ENCODE measurements at regions not wholly inside any gene's neighbourhood (a gene's known extent, or its start where the extent isn't known, plus 50 kb on each side); places are given as distances from the start of the nearest gene placed in this dataset.

- DNase-seq (ENCODE audit: low read depth in 3 of 3), result no peak
Observed at GRCh38 chr9:106655966-106656365, 207.0 kb upstream of the ZNF462 start.

DNA sequence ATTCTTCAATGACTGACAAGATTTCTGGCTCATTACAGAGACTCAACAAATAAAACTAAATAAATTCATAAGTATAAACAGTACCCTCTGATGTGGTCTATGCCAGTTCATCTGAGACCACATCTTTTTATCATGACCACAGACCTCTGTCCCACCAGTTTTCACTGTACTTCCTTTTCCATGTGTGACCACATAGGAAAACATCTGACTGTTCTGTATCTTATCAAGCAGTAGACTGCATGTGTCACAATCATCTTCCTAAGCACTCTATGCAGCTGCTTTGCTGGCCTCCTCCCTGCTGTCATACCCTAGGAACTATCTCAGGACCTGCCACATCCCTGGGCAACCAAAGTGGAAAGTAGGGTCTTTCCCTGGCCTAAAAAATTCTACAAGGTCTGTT, 205.0 kb upstream of the ZNF462 start:
- no peak for DNase-seq (ENCODE audit: low read depth in 3 of 3)

GRCh38 chr9:106668534-106668933, 194.4 kb upstream of the ZNF462 start:
- no peak for DNase-seq (ENCODE audit: low read depth in 3 of 3)

DNA sequence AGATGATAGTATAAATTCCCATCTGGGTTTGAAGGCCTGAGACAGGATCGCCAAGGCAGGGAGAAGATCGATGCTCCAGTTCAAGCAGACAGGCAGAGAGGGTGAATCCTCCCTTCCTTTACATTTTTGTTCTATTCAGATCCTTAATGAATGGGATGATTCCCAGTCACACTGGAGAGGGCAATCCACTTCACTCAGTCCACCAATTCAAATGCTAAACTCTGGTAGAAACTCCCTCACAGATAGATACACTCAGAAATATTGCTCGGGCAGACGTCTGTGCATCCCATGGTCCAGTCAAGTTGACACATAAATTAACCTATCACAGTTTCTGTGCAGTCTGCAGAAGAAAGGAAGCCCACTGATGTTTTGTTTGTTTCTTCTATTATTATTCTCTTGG, 193.1 kb upstream of the ZNF462 start:
- no peak for DNase-seq (ENCODE audit: low read depth in 3 of 3)

DNA sequence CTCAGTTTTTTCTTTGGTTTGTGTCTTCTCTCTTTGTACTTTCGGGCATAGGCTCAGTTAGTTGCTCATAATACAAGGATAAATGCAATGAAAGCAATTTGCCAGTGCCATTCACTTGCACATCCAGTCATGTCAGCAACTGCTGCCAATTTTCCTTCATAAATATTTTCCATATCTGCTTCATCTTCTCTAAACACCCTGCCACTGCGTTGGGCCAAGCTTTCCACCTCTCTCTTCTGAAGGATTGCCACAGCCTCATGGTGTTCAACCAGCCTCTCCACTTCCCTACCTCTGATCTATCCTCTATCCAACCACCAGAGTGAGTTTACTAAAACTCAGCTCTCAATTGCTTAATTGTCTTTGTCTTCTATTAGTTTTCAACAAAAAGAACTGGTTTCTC, 192.5 kb upstream of the ZNF462 start:
- no peak for DNase-seq (ENCODE audit: low read depth in 3 of 3)

DNA sequence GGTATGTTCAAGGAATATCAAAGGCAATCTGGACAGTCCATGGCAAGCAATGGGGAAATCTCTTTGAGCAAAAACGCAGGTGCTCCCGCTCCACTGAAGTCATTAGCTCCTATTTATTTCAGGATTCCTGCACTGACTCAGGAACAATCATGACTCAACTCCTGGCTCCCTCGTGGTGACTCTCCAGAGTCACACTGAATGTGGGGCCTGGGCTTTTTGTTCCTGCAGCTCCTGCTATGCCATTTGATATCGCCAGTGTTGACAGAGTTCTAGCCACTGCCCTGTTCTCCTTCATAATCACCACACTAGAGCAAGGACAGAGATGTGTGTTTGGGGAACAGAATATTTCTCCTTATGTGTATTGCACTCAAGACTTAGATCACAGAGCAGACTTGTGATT, 187.2 kb upstream of the ZNF462 start:
- DNase-seq (ENCODE audit: low read depth in 3 of 3), result no peak

- no peak for DNase-seq (ENCODE audit: low read depth in 3 of 3)
Observed at GRCh38 chr9:106677374-106677773, 185.6 kb upstream of the ZNF462 start.

GRCh38 chr9:106677830-106678229, 185.1 kb upstream of the ZNF462 start:
- DNase-seq (ENCODE audit: low read depth in 3 of 3), result no peak

DNA sequence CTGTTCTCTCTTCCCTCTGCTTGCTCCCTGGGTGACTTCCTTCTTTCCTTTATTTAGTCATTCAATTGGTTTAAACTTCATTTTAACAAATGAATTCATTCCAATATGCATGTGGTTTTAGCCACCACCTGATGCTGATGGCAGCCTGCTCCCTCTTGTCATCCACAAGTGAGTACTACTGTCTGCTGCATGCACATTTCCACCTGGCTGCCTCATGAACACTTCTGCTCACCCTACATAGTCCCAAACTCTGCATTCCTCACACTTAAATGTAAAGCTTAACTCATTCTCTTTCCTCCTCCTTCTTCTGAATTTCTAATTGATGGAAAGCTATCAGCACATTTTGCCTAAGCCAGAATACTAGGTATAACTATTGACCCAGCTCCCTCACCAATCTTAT, 184.7 kb upstream of the ZNF462 start:
- DNase-seq (ENCODE audit: low read depth in 3 of 3), result no peak

DNA sequence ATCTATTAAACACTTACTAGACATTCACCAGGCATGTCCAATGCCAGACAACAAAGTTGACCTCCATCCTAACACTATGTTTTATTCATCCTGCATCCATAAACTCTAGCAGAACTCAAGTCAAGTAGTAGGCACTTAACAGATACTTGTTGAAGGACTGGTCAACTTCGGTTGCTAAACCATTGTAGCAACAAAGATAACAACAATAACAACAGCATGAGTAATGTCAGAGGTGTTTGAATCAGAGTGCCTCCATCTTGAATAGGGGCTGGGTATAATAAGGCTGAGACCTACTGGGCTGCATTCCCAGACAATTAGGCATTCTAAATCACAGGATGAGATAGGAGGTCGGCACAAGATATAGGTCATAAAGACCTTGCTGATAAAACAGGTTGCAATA, 180.5 kb upstream of the ZNF462 start:
- DNase-seq (ENCODE audit: low read depth in 3 of 3), result no peak

- DNase-seq (ENCODE audit: low read depth in 3 of 3), result no peak
Observed at GRCh38 chr9:106683454-106683853, 179.5 kb upstream of the ZNF462 start.

DNA sequence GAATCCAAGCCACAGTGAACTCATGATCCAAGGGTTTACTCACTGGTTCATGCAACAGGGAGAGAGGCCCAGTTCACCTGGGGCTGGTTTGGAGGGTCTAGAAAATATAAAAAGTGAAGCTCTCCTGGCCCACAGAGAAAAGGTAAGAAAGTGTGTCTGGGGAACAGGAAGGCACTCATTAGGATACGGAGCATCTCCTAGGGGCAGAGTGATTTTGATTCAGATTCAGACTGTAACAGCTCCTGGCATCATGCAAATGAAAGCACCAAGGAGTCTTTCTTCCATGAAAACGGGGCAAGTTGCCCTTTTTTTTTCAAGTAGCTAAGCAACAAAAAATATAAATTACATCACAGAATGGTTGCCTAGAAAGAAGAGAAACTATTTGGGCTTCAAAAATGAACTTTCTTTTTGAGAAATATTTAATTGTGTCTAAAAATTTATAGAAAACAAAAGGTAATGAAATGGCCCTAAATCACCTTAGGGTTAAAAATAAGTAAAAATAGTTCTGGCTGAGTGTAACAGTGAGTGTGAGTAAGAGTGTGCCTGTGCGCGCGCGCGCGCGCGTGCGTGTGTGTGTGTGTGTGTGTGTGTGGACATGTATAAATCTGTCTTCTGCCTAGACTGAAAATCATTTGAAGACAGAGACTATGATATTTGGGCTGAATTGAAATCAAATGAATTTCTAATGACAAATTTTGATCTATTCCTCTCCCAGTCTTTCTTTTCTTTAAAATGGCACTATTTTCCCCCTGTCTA, 177.8 kb upstream of the ZNF462 start:
- DNase-seq (ENCODE audit: low read depth in 3 of 3), result no peak

DNA sequence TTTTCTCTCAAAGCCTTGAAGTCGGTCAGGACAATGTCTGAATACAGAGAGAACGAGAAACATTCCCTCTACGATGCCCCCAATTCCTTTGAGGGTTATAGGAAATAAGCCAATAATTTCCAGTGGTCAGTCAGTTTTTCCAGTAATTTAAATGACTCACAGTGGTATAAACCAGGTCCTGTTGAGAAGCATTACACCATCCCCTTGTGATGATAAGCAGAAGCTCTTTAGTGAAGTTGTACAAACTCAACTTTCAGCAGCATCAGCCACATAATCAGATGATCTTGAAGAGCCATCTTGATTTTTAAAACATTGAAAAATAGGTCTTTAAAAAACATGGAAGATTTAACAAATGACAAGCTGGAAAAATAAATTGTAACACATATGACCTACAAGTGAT, 173.9 kb upstream of the ZNF462 start:
- DNase-seq (ENCODE audit: low read depth in 3 of 3), result no peak

GRCh38 chr9:106691627-106692026, 171.3 kb upstream of the ZNF462 start:
- DNase-seq (ENCODE audit: low read depth in 3 of 3), result no peak

DNA sequence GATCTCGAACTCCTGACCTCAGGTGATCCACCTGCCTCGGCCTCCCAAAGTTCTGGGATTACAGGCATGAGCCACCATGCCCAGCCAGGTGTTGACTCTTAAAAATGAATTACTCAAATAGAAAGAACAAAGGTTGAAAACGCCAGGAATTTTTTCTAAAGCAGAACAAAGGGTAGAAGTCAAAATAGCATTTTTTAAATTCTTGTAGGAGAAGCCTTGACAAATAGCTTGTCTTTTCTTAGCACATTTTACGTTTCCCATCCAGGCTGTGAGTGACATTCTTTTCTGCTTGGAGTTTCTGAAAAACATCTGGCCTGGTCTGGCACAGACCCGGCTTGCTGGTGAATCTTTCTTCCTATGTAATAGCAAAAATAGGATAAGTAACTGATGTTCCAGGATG, 169.4 kb upstream of the ZNF462 start:
- DNase-seq (ENCODE audit: low read depth in 3 of 3), result no peak

DNA sequence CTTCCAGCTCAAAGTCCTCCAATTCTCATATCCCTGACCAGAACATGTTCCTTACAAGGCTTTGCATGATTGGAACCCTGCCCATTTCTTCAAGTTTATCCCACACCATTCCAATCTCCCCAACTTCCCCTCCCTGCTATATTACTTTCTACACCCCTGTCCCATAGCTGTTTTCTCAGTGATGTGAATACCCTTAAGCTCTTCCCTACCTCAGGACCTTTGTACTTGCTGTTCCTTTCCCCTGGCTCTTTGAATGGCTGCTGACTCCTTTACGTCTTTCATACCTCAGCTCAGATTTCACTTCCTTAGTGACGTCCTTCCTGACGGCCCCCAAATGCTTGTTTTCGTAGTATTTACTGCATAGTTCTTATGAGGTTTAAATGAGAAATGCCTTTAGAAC, 166.2 kb upstream of the ZNF462 start:
- DNase-seq (ENCODE audit: low read depth in 3 of 3), result no peak

DNA sequence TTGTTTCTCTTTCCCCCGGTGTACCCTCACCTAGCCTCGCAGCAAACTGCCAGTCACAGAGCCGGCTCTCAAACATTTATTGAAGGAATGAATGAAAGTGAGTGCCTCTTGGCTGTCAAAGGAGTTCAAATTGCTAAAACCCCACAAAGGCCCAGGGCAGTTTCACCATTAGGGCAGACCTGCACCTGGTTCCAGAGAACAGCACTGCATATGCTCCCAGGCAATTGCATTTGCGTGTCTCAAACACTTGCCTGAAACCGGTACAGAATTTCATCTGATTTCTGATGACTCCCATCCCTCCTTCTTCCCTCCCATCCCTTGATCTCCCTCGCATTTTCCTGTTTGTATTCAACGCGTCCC, 165.6 kb upstream of the ZNF462 start:
- DNase-seq (ENCODE audit: low read depth in 3 of 3), result no peak

DNA sequence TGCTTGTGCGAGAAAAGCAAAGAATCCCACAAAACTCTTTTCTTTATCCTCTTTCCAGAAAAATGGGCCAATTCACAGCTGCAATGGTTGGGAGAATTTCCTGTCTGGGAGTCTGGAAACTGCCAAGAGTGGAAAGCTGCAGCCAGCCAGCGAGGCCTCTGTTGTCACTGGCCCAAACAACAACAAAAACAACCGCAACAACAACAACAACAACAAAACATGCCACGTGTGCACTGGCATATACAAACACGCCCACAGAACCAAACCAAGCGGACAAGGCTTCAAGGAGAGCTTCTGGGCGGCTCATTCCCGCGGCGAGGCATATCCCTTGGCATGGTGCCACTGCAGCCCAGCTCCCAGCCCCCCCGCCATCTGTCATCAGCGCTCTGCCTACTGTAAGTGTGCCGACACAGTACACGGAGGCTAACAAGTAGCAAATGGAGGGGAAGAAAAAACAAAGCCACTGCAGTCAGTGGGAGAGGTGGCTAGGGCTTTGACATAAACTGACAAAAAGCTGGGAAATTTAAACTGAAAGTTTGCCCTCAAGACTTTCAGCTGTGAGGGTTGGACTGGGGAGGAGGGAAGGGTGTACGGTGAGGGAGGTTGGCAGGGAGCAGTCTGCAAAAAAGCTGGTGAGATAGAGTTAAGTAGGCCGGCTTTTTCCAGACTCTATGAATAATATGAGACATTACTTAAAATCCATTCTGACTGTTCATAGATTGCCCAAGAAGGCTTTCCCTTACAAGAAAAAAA, 165.0 kb upstream of the ZNF462 start:
- no peak for DNase-seq (ENCODE audit: low read depth in 3 of 3)

- no peak for DNase-seq (ENCODE audit: low read depth in 3 of 3)
Observed at GRCh38 chr9:106700676-106701075, 162.3 kb upstream of the ZNF462 start.

- no peak for DNase-seq (ENCODE audit: low read depth in 3 of 3)
Observed at GRCh38 chr9:106701611-106702010, 161.4 kb upstream of the ZNF462 start.

DNA sequence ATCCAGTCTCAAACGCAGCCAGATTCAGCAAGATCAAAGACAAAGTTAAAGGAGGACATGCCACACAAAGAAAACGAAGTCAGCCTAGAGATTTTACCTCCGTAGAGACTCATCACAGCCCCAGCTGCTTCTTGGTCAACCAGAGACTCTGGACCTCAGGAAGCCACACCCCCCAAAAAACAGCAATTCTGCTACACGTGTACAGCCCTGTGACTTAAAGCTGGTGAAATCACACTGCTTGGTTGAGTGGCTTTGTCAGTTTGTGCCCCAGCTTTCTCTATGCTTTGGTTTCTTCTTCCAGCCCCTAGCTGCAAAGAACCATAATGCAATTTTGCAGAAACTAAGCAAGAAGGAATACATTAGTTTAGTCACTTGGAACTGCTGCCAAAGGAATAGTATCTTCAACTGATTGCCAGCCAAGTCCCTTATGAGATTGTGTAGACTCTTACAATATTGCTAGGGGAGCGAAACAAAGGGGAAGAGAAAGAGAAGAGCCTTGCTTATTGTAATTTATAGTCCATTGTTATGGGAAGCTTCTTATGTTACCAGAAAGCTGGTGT, 158.8 kb upstream of the ZNF462 start:
- no peak for DNase-seq (ENCODE audit: low read depth in 3 of 3)

GRCh38 chr9:106707291-106707690, 155.7 kb upstream of the ZNF462 start:
- DNase-seq (ENCODE audit: low read depth in 3 of 3), result no peak

DNA sequence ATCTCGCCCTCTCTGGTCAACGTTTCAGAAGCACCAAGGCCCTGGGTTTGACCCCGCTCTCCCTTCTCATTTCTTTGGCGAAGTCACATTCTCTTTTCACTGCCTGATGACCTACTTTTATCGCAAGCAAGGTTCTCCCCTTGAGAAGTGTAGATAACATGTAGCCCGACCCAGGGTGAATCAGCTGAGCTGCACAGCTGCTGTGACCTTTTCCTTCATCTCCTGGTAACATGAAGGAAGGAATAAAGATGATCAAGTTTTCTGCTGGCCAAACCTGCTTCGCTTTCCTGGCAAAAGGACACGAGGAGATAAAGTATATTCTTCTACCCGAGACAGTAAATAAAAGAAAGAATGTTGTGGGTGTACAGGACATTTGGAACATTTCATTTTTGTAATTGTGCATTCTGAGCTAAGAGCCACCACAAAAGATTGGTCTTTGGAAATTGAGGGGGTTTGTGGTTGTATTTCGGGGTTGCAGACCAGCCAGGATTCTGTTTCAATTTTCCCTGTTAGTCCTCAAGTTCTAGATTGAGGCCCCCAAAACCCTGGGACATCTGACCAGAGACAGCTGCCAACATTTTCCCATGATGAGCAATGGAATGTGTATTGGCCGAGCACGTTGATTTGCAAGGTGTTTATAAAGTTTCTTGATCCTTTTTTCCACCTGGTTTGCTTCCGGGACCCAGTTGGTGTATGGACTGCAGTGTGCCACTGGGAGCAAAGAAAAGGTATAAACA, 155.1 kb upstream of the ZNF462 start:
- DNase-seq (ENCODE audit: low read depth in 3 of 3), result no peak
